ENCODE measurements at regions not wholly inside any gene's neighbourhood (a gene's known extent, or its start where the extent isn't known, plus 50 kb on each side); places are given as distances from the start of the nearest gene placed in this dataset.

- ATAC-seq: no peak
- no peak for DNase-seq
- H3K4me1 ChIP-seq (ENCODE audit: low read depth): no peaks in the 10 kb centered on the region
- peaks cover 61% of the 10 kb centered on the region for H3K9me3 ChIP-seq
- H3K4me3 ChIP-seq: no peak overlapping the region
- no peak for TF ChIP-seq CTCF (IDR thresholded peaks at IDR 0.05)
- H3K36me3 ChIP-seq (ENCODE audit: low read depth): no peaks in the 10 kb centered on the region
- intact Hi-C loops (cut with DNase I, micrococcal nuclease): no loop called here
Measured at GRCh38 chr7:64114791-64115190, 69.6 kb downstream of the ZNF727 start.

- H3K36me3 ChIP-seq (ENCODE audit: low read depth): no peaks in the 10 kb centered on the region
- ATAC-seq (no peak), DNase-seq (no peak)
- no peak overlapping the region for H3K4me3 ChIP-seq
- intact Hi-C loops (cut with DNase I, micrococcal nuclease): no loop called here
- TF ChIP-seq CTCF (IDR thresholded peaks at IDR 0.05): no peak
- no peaks in the 10 kb centered on the region for H3K4me1 ChIP-seq (ENCODE audit: low read depth)
- peaks cover 90% of the 10 kb centered on the region for H3K9me3 ChIP-seq
Measured at GRCh38 chr7:64131696-64132095, 75.3 kb upstream of the ZNF735 start.
